Keratinocyte (primary cell): ENCODE measurements at regions not wholly inside any gene's neighbourhood (a gene's known extent, or its start where the extent isn't known, plus 50 kb on each side); places are given as distances from the start of the nearest gene placed in this dataset.

Experiments used
- CTCF ChIP-seq, 3 experiments: IDR thresholded peaks in 1 of 3; conservative IDR thresholded peaks in 1 of 3; optimal IDR thresholded peaks in 1 of 3; 2 replicates in 2 of 3; 3 replicates in 1 of 3; pipeline versions ENCODE3 to v1.5.1; 2011; ENCODE audit warnings: low read length in 3 of 3, mild to moderate bottlenecking in 3 of 3, moderate library complexity in 2 of 3, control low read depth in 1 of 3, inconsistent platforms in 1 of 3; ENCODE audit not compliant: insufficient read depth in 2 of 3; ENCODE audit errors: extremely low read depth in 1 of 3
- EZH2 ChIP-seq: IDR thresholded peaks from one replicate; pipeline ENCODE4 v1.6.1; 2012; ENCODE audit warnings: inconsistent platforms, mild to moderate bottlenecking, low read length, moderate library complexity

GRCh38 chr2:78895022-78895421 is 130.5 kb upstream of the REG3G start:
- TF ChIP-seq CTCF (optimal IDR thresholded peaks at IDR 0.05 in 1 of 3, IDR thresholded peaks at IDR 0.05 in 1 of 3, conservative IDR thresholded peaks at IDR 0.05 in 1 of 3; ENCODE audit: extremely low read depth in 1 of 3, insufficient read depth in 2 of 3, low read length in 3 of 3): no peak
- TF ChIP-seq EZH2: no peak
